PC-9 (cell line): ENCODE measurements at regions not wholly inside any gene's neighbourhood (a gene's known extent, or its start where the extent isn't known, plus 50 kb on each side); places are given as distances from the start of the nearest gene placed in this dataset.

Source experiments
- BruUV-seq: library from RNA; stranded (reverse); fragments of 400-500 nt; replicated peaks from 2 replicates; lab custom pipeline; 2021; lab: Mats Ljungman, UMichigan
- CTCF ChIA-PET: fragments of 300-600 bp; sonication (Branson Sonifier 250); formaldehyde crosslinking; loops from one replicate; lab custom pipeline; 2022; ENCODE audit warnings: antibody characterized with exemption; lab: Charles Lee
- POLR2A ChIA-PET: fragments of 300-600 bp; sonication (Branson Sonifier 250); formaldehyde crosslinking; loops from one replicate; lab custom pipeline; 2022; ENCODE audit warnings: antibody characterized with exemption; ENCODE audit not compliant: unreplicated experiment; lab: Charles Lee
- DNase-seq, 2 experiments: peaks; one replicate each; pipeline versions ENCODE4 v3.0.0 to v3.0.0-alpha.2; 2015 to 2022; ENCODE audit warnings: mixed read lengths in 1 of 2
- H2AFZ ChIP-seq: fragments of 200-600 bp; sonication (generic); 2 replicates; pipeline ENCODE4 v1.8.1; 2017; ENCODE audit warnings: antibody characterized with exemption
- H3F3A ChIP-seq: fragments of 200-600 bp; sonication (generic); 2 replicates; pipeline ENCODE4 v1.8.1; 2017; ENCODE audit warnings: antibody characterized with exemption, mild to moderate bottlenecking, low read depth; ENCODE audit not compliant: insufficient read depth
- H3K27ac ChIP-seq: fragments of 200-600 bp; sonication (generic); 2 replicates; pipeline ENCODE4 v1.6.1; 2016; ENCODE audit warnings: mixed run types
- H3K27me3 ChIP-seq: fragments of 200-600 bp; sonication (generic); 2 replicates; pipeline ENCODE4 v1.6.1; 2016; ENCODE audit warnings: low read depth, mixed run types; ENCODE audit not compliant: insufficient read depth
- H3K36me3 ChIP-seq: fragments of 200-600 bp; sonication (generic); 2 replicates; pipeline ENCODE4 v1.6.1; 2016; ENCODE audit warnings: low read depth, mixed run types
- H3K4me1 ChIP-seq: fragments of 200-600 bp; sonication (generic); replicated peaks from 2 replicates; pipeline ENCODE4 v1.6.1; 2016; ENCODE audit warnings: mixed run types; ENCODE audit not compliant: insufficient read depth
- H3K4me2 ChIP-seq: fragments of 200-600 bp; sonication (generic); 2 replicates; pipeline ENCODE4 v1.6.1; 2017; ENCODE audit warnings: mixed run types
- H3K4me3 ChIP-seq: fragments of 200-600 bp; sonication (generic); 2 replicates; pipeline ENCODE4 v1.6.1; 2016; ENCODE audit warnings: mixed run types
- H3K79me2 ChIP-seq: fragments of 200-600 bp; sonication (generic); 2 replicates; pipeline ENCODE4 v1.6.1; 2017; ENCODE audit warnings: low read depth, mixed run types
- H3K9me2 ChIP-seq: fragments of 200-600 bp; sonication (generic); 2 replicates; pipeline ENCODE4 v1.8.1; 2017; ENCODE audit warnings: mild to moderate bottlenecking; ENCODE audit not compliant: insufficient read depth
- H3K9me3 ChIP-seq: fragments of 200-600 bp; sonication (generic); 2 replicates; pipeline ENCODE4 v1.8.1; 2016; ENCODE audit warnings: low read depth; ENCODE audit not compliant: insufficient read depth
- H4K20me1 ChIP-seq: fragments of 200-600 bp; sonication (generic); 2 replicates; pipeline ENCODE4 v1.8.1; 2017; ENCODE audit not compliant: insufficient read depth
- EZH2 ChIP-seq: fragments of 200-600 bp; sonication (generic); IDR thresholded peaks from 2 replicates; pipeline ENCODE4 v1.8.0; 2017; ENCODE audit warnings: antibody characterized with exemption, low read depth
- intact Hi-C: fragments of 100-400 bp; cut with micrococcal nuclease; formaldehyde crosslinking; loops from one replicate; pipeline ENCODE4 v1.10.0; 2022; ENCODE audit not compliant: unreplicated experiment
- TF ChIP-seq, protein P1 (sequence below): fragments of 200-600 bp; sonication (generic); conservative IDR thresholded peaks from 2 replicates; pipeline ENCODE4 v1.6.1; 2017; ENCODE audit warnings: mixed run types, antibody characterized with exemption, mild to moderate bottlenecking, moderate library complexity

DNA sequence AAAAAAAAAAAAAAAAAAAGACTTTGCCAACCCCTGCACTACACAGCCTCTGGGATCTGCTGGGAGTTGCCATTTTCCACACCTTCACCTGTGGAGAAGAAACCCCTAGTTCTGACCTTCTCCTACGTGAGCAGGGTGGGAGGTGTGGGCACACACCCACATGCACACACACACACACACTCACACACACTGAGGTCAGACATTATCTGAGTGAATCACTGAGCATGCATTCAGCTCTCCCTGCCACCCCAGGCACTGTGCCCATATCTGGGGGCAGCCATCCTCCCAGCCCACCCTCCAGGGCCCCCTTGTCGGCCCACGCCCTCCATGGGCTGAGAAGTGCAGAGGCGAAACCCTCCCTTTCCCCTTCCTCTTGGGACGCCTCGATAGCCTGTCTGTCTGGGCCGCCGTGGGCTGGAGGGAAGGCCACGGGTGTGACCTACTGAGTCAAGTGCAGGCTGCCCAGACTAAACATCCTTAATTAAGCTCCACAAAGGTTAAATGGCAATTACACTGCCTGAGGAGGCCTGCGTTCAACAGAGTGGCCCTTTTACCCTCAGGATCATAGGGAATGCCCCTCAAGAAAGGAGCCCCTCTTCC is 143.8 kb downstream of the C16orf95 start:
- TF ChIP-seq, protein P1, sequence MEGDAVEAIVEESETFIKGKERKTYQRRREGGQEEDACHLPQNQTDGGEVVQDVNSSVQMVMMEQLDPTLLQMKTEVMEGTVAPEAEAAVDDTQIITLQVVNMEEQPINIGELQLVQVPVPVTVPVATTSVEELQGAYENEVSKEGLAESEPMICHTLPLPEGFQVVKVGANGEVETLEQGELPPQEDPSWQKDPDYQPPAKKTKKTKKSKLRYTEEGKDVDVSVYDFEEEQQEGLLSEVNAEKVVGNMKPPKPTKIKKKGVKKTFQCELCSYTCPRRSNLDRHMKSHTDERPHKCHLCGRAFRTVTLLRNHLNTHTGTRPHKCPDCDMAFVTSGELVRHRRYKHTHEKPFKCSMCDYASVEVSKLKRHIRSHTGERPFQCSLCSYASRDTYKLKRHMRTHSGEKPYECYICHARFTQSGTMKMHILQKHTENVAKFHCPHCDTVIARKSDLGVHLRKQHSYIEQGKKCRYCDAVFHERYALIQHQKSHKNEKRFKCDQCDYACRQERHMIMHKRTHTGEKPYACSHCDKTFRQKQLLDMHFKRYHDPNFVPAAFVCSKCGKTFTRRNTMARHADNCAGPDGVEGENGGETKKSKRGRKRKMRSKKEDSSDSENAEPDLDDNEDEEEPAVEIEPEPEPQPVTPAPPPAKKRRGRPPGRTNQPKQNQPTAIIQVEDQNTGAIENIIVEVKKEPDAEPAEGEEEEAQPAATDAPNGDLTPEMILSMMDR: no peak
- TF ChIP-seq EZH2: no peak
- no TSS peak for BruUV-seq
- Histone ChIP-seq H3K4me3 (no peak overlapping the region), H3F3A (no peaks in the 10 kb centered on the region), H3K9me3 (no peaks in the 10 kb centered on the region), H3K79me2 (no peaks in the 10 kb centered on the region), H3K4me1 (no peaks in the 10 kb centered on the region), H2AFZ (no peak overlapping the region), H3K27me3 (peaks cover 9% of the 10 kb centered on the region), H3K36me3 (no peaks in the 10 kb centered on the region), H3K4me2 (no peak overlapping the region), H3K27ac (no peak overlapping the region), H3K9me2 (no peaks in the 10 kb centered on the region), H4K20me1 (no peaks in the 10 kb centered on the region)
- POLR2A ChIA-PET: no interaction called here
- CTCF ChIA-PET: no interaction called here
- intact Hi-C loops: no loop called here
- DNase-seq: no peak

DNA sequence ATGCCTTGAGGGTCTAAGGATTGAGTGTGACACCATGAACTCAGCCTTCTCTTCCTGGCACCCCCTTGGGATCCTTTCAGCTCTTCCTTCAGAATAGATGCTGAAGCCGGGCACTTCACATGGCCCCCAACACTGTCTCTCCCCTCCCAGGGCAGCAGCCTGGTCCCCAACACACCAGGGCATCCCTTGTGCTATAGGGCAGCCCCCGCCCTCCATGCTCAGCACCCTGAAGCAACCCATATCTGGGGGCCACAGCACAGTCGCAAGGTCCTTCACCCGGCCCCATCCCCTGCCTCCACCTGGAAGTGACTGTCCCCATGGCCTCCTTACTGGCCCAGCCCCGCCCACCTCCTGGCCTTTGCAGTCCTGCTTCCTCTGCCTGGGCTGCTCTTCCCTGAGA is 143.1 kb downstream of the C16orf95 start:
- BruUV-seq: no TSS peak
- Histone ChIP-seq H3K4me2 (no peak overlapping the region), H4K20me1 (no peaks in the 10 kb centered on the region), H3K79me2 (no peaks in the 10 kb centered on the region), H3K9me2 (no peaks in the 10 kb centered on the region), H2AFZ (no peak overlapping the region), H3K4me1 (no peaks in the 10 kb centered on the region), H3K4me3 (no peak overlapping the region), H3K36me3 (no peaks in the 10 kb centered on the region), H3K27me3 (peaks cover 9% of the 10 kb centered on the region), H3K9me3 (no peaks in the 10 kb centered on the region), H3K27ac (no peak overlapping the region), H3F3A (no peaks in the 10 kb centered on the region)
- intact Hi-C loops: no loop called here
- CTCF ChIA-PET: no interaction called here
- no peak for DNase-seq
- POLR2A ChIA-PET: interaction anchor here (0.7 kb wide), 1 partner anchor 425 kb away, joined by 16 read pairs; no protein-coding TSS in a partner anchor
- TF ChIP-seq EZH2: no peak
- TF ChIP-seq, protein P1: no peak

DNA sequence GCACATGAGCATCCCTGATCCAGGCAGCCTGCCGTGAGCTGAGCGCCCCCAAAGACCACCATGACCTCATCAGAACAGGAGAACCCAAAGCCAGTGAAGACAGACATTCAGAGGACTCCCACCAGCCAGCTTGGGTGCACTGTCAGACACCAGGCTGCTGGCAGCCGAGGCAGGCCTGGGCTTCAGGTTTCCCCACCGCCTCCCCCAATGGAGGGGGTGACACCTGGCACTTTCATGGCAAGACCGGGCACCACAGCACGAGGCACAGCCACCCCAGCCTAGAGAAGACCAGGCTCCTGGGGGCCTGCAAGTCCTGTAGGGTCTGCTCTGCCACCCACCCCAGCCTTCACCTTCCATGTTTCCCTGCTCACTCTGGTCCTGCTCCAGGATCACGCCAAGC is 140.5 kb downstream of the C16orf95 start:
- Histone ChIP-seq H3K36me3 (no peaks in the 10 kb centered on the region), H3K4me3 (no peak overlapping the region), H3K79me2 (no peaks in the 10 kb centered on the region), H3K27ac (no peak overlapping the region), H3F3A (no peaks in the 10 kb centered on the region), H2AFZ (no peak overlapping the region), H4K20me1 (no peaks in the 10 kb centered on the region), H3K9me2 (no peaks in the 10 kb centered on the region), H3K4me1 (peaks cover 8% of the 10 kb centered on the region; the same call in 1 of the 2 replicates), H3K27me3 (peaks cover 14% of the 10 kb centered on the region), H3K9me3 (no peaks in the 10 kb centered on the region), H3K4me2 (no peak overlapping the region)
- BruUV-seq: no TSS peak
- no peak for DNase-seq
- ChIA-PET POLR2A (no interaction called here), CTCF (no interaction called here)
- TF ChIP-seq, protein P1: no peak
- no peak for TF ChIP-seq EZH2
- intact Hi-C loops: no loop called here
